Keratinocyte (primary cell): ENCODE measurements at regions not wholly inside any gene's neighbourhood (a gene's known extent, or its start where the extent isn't known, plus 50 kb on each side); places are given as distances from the start of the nearest gene placed in this dataset.

Experiments used
- DNase-seq: peaks from one replicate; pipeline ENCODE4 v3.0.0-alpha.2; 2011; ENCODE audit warnings: low read depth, missing footprints, low spot score
- FAIRE-seq: peaks from 2 replicates; lab custom pipeline; 2011; peaks lifted over from hg19 to GRCh38; lab: Jason Lieb, UNC
- H2AFZ ChIP-seq: 2 replicates; pipeline ENCODE4 v1.6.0; 2012; ENCODE audit warnings: low read length, control low read depth, inconsistent platforms; ENCODE audit not compliant: control insufficient read depth
- H3K27ac ChIP-seq: 2 replicates; pipeline ENCODE4 v1.5.1; 2011; ENCODE audit warnings: low read length; ENCODE audit not compliant: control insufficient read depth, insufficient read depth
- H3K27me3 ChIP-seq: 3 replicates; pipeline ENCODE4 v1.6.0; 2011; ENCODE audit warnings: low read length; ENCODE audit not compliant: control insufficient read depth, insufficient read depth; ENCODE audit errors: extremely low read depth
- H3K36me3 ChIP-seq, 2 experiments: 2 replicates in 1 of 2; 3 replicates in 1 of 2; pipeline ENCODE4 v1.5.1; 2011; ENCODE audit warnings: low read length in 2 of 2, mild to moderate bottlenecking in 1 of 2; ENCODE audit not compliant: control insufficient read depth in 2 of 2, insufficient read depth in 2 of 2; ENCODE audit errors: extremely low read depth in 1 of 2
- H3K4me1 ChIP-seq: 3 replicates; pipeline ENCODE4 v1.5.1; 2011; ENCODE audit warnings: low read length; ENCODE audit not compliant: control insufficient read depth, insufficient read depth; ENCODE audit errors: extremely low read depth
- H3K4me2 ChIP-seq: 3 replicates; pipeline ENCODE4 v1.6.0; 2011; ENCODE audit warnings: low read depth, low read length; ENCODE audit not compliant: control insufficient read depth, insufficient read depth; ENCODE audit errors: extremely low read depth
- H3K4me3 ChIP-seq, 3 experiments: fragments of 200-600 bp in 1 of 3; sonication (generic) in 1 of 3; 2 replicates in 2 of 3; 3 replicates in 1 of 3; pipeline ENCODE4 v1.5.1; 2011 to 2016; ENCODE audit warnings: low read length in 3 of 3, mild to moderate bottlenecking in 3 of 3, control low read depth in 2 of 3, inconsistent platforms in 1 of 3, low read depth in 1 of 3, mixed read lengths in 1 of 3, mixed run types in 1 of 3, moderate library complexity in 1 of 3; ENCODE audit not compliant: control insufficient read depth in 2 of 3, insufficient read depth in 2 of 3; ENCODE audit errors: extremely low read depth in 1 of 3
- H3K79me2 ChIP-seq: 2 replicates; pipeline ENCODE4 v1.6.0; 2012; ENCODE audit warnings: low read length; ENCODE audit not compliant: control insufficient read depth, insufficient read depth
- H3K9ac ChIP-seq: 3 replicates; pipeline ENCODE4 v1.6.0; 2011; ENCODE audit warnings: low read length; ENCODE audit not compliant: control insufficient read depth, insufficient read depth; ENCODE audit errors: extremely low read depth
- H3K9me1 ChIP-seq: 3 replicates; pipeline ENCODE4 v1.6.0; 2011; ENCODE audit warnings: low read length; ENCODE audit not compliant: control insufficient read depth, insufficient read depth; ENCODE audit errors: extremely low read depth
- H3K9me3 ChIP-seq: 2 replicates; pipeline ENCODE4 v1.5.1; 2012; ENCODE audit warnings: low read depth, low read length; ENCODE audit not compliant: control insufficient read depth
- H4K20me1 ChIP-seq: 3 replicates; pipeline ENCODE4 v1.6.0; 2011; ENCODE audit warnings: low read length; ENCODE audit not compliant: control insufficient read depth, insufficient read depth; ENCODE audit errors: extremely low read depth
- EZH2 ChIP-seq: IDR thresholded peaks from one replicate; pipeline ENCODE4 v1.6.1; 2012; ENCODE audit warnings: inconsistent platforms, mild to moderate bottlenecking, low read length, moderate library complexity
- dilution Hi-C: fragments of 300-500 bp; cut with MboI; formaldehyde crosslinking; loops from one replicate; pipeline ENCODE4 v1.7.0; 2020; ENCODE audit warnings: low sequenced_read_pairs; ENCODE audit not compliant: extremely low pct_ligation_motif_present
- TF ChIP-seq, protein P1 (sequence below), 3 experiments: IDR thresholded peaks in 1 of 3; conservative IDR thresholded peaks in 1 of 3; optimal IDR thresholded peaks in 1 of 3; 2 replicates in 2 of 3; 3 replicates in 1 of 3; pipeline versions ENCODE3 to v1.5.1; 2011; ENCODE audit warnings: low read length in 3 of 3, mild to moderate bottlenecking in 3 of 3, moderate library complexity in 2 of 3, control low read depth in 1 of 3, inconsistent platforms in 1 of 3; ENCODE audit not compliant: insufficient read depth in 2 of 3; ENCODE audit errors: extremely low read depth in 1 of 3

DNA sequence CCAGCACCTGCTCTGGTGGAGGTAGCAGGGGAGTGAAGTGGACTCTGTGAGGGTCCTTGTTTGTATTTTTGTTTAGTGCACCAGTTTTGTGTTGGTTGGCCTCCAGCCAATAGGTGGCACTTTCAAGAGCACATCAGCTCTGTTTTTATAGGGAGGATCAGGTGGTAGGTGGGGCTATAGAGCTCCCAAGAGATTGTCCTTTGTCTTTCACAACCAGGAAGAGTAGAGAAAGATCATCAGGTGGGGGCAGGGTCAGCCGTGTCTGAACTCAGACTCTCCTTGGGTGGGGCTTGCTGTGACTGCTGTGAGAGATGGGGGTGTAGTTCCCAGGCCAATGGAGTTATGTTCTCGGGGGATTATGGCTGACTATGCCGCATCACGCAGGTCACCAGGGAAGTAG lies 159.8 kb downstream of the ZNF326 start:
- H3K79me2 ChIP-seq = no peaks in the 10 kb centered on the region
- no peak overlapping the region for H3K9ac ChIP-seq
- no peak overlapping the region for H3K4me2 ChIP-seq
- TF ChIP-seq EZH2 = no peak
- no peak overlapping the region for H2AFZ ChIP-seq
- no peak overlapping the region for H3K4me3 ChIP-seq
- no peaks in the 10 kb centered on the region for H3K27me3 ChIP-seq
- no peaks in the 10 kb centered on the region for H3K9me1 ChIP-seq
- FAIRE-seq (no peak), DNase-seq (no peak)
- H3K36me3 ChIP-seq = no peaks in the 10 kb centered on the region
- no peak overlapping the region for H3K27ac ChIP-seq
- H4K20me1 ChIP-seq = no peaks in the 10 kb centered on the region
- H3K4me1 ChIP-seq = peaks cover 4% of the 10 kb centered on the region
- dilution Hi-C loops = no loop called here
- H3K9me3 ChIP-seq = no peaks in the 10 kb centered on the region

DNA sequence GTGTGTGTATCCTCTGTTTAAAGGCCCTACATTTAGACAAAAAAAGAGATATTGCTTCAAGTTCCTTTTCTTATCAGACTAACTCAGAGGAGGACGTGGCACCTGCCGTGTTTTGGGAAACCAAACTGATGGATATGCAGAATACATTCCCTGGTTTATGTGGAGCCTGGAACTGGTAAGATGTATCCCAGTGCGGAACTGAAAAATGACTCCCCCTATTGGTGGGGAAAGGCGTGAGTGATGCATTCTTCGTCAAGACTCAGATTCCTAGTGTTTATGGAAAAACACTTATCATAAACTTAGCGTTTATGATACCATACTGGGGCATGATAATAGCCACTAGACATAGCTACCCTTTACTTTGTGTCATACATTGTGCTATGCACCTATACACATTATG lies 154.2 kb downstream of the ZNF326 start:
- dilution Hi-C loops = no loop called here
- no peak for FAIRE-seq
- H3K9ac ChIP-seq = no peak overlapping the region

DNA sequence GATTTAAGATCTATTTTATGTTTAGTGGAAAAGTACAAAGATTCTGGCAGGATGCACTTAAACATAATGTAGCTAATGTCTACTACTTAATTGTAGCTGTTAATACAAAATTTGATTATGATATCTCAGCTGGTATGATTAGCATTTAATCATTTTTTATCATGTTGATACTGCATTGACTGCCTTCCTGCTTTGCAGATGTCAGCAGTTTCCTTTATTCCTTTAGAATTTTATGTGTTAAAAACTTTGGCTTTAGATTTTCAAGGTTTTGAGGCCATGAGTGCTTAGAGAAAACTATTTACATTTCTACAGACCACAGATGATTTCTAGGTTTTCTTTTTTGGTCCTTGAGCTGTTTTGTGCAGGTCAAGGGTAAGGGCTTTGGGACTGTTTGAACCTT lies 152.2 kb downstream of the ZNF326 start:
- DNase-seq = no peak
- Histone ChIP-seq H2AFZ (no peak overlapping the region), H4K20me1 (no peaks in the 10 kb centered on the region), H3K4me3 (no peak overlapping the region), H3K36me3 (no peaks in the 10 kb centered on the region), H3K27me3 (no peaks in the 10 kb centered on the region), H3K4me1 (no peaks in the 10 kb centered on the region), H3K27ac (no peak overlapping the region), H3K9me3 (no peaks in the 10 kb centered on the region), H3K79me2 (no peaks in the 10 kb centered on the region), H3K4me2 (no peak overlapping the region), H3K9me1 (no peaks in the 10 kb centered on the region), H3K9ac (no peak overlapping the region)
- no peak for FAIRE-seq
- dilution Hi-C loops = no loop called here
- no peak for TF ChIP-seq EZH2
- TF ChIP-seq, protein P1, sequence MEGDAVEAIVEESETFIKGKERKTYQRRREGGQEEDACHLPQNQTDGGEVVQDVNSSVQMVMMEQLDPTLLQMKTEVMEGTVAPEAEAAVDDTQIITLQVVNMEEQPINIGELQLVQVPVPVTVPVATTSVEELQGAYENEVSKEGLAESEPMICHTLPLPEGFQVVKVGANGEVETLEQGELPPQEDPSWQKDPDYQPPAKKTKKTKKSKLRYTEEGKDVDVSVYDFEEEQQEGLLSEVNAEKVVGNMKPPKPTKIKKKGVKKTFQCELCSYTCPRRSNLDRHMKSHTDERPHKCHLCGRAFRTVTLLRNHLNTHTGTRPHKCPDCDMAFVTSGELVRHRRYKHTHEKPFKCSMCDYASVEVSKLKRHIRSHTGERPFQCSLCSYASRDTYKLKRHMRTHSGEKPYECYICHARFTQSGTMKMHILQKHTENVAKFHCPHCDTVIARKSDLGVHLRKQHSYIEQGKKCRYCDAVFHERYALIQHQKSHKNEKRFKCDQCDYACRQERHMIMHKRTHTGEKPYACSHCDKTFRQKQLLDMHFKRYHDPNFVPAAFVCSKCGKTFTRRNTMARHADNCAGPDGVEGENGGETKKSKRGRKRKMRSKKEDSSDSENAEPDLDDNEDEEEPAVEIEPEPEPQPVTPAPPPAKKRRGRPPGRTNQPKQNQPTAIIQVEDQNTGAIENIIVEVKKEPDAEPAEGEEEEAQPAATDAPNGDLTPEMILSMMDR (optimal IDR thresholded peaks at IDR 0.05 in 1 of 3, IDR thresholded peaks at IDR 0.05 in 1 of 3, conservative IDR thresholded peaks at IDR 0.05 in 1 of 3; ENCODE audit: extremely low read depth in 1 of 3, insufficient read depth in 2 of 3, low read length in 3 of 3) = no peak

More for the DNA sequence above, 154.2 kb downstream of the ZNF326 start:
- no peaks in the 10 kb centered on the region for H3K36me3 ChIP-seq
- H3K27ac ChIP-seq = no peak overlapping the region
- no peaks in the 10 kb centered on the region for H3K79me2 ChIP-seq
- H3K9me1 ChIP-seq = no peaks in the 10 kb centered on the region
- no peaks in the 10 kb centered on the region for H3K9me3 ChIP-seq
- no peak overlapping the region for H3K4me2 ChIP-seq
- no peak for DNase-seq
- TF ChIP-seq, protein P1 (optimal IDR thresholded peaks at IDR 0.05 in 1 of 3, IDR thresholded peaks at IDR 0.05 in 1 of 3, conservative IDR thresholded peaks at IDR 0.05 in 1 of 3; ENCODE audit: extremely low read depth in 1 of 3, insufficient read depth in 2 of 3, low read length in 3 of 3) = peak in 1 of 3 experiments; percentile 28
- no peak for TF ChIP-seq EZH2
- no peak overlapping the region for H3K4me3 ChIP-seq
- no peak overlapping the region for H2AFZ ChIP-seq
- H4K20me1 ChIP-seq = no peaks in the 10 kb centered on the region
- no peaks in the 10 kb centered on the region for H3K27me3 ChIP-seq
- H3K4me1 ChIP-seq = no peaks in the 10 kb centered on the region
